IMR-90 (cell line): ENCODE measurements at regions not wholly inside any gene's neighbourhood (a gene's known extent, or its start where the extent isn't known, plus 50 kb on each side); places are given as distances from the start of the nearest gene placed in this dataset.

Experiments
- ATAC-seq: fragments of 200-7000 bp; cut with Tn5 transposase; 2 replicates; pipeline ENCODE4 v1.9.1; 2020; ENCODE audit warnings: low read depth, mild to moderate bottlenecking, moderate library complexity
- BruUV-seq: library from RNA; stranded (reverse); fragments of 400-500 nt; replicated peaks from 2 replicates; lab custom pipeline; 2021; lab: Mats Ljungman, UMichigan
- CTCF ChIA-PET: fragments of 300-600 bp; formaldehyde crosslinking; extraction: SDS; loops from one replicate; lab custom pipeline; 2021; ENCODE audit warnings: antibody characterized with exemption; lab: Yijun Ruan, JAX
- POLR2A ChIA-PET: fragments of 300-600 bp; sonication (Branson Sonifier 250); formaldehyde crosslinking; loops from one replicate; lab custom pipeline; 2022; ENCODE audit warnings: antibody characterized with exemption; ENCODE audit not compliant: unreplicated experiment; lab: Charles Lee
- DNase-seq: peaks from one replicate; pipeline ENCODE4 v3.0.0; 2013
- H2AFZ ChIP-seq: replicated peaks from 2 replicates; pipeline ENCODE3; 2013; ENCODE audit warnings: low read length, mild to moderate bottlenecking; ENCODE audit not compliant: poor library complexity
- H2AK5ac ChIP-seq: 2 replicates; pipeline ENCODE4 v1.6.1; 2013; ENCODE audit warnings: low read depth, low read length, inconsistent platforms
- H2AK9ac ChIP-seq: replicated peaks from 2 replicates; pipeline ENCODE3; 2013; ENCODE audit warnings: mild to moderate bottlenecking, low read depth, low read length, moderate library complexity; ENCODE audit not compliant: poor library complexity
- H2BK120ac ChIP-seq: 2 replicates; pipeline ENCODE4 v1.6.1; 2013; ENCODE audit warnings: low read depth, low read length, inconsistent platforms
- H2BK15ac ChIP-seq: 3 replicates; pipeline ENCODE4 v1.6.1; 2013; ENCODE audit warnings: low read depth, low read length, inconsistent platforms
- H2BK20ac ChIP-seq: 2 replicates; pipeline ENCODE4 v1.6.1; 2013; ENCODE audit warnings: low read depth, mild to moderate bottlenecking, inconsistent platforms, low read length, moderate library complexity
- H2BK5ac ChIP-seq: 2 replicates; pipeline ENCODE4 v1.6.1; 2013; ENCODE audit warnings: mild to moderate bottlenecking, low read depth, low read length, inconsistent platforms; ENCODE audit not compliant: poor library complexity, severe bottlenecking
- H3K14ac ChIP-seq: replicated peaks from 2 replicates; pipeline ENCODE4 v1.6.1; 2013; ENCODE audit warnings: low read depth, low read length, inconsistent platforms
- H3K18ac ChIP-seq: 2 replicates; pipeline ENCODE4 v1.6.1; 2013; ENCODE audit warnings: low read depth, low read length, control low read depth
- H3K23ac ChIP-seq: 2 replicates; pipeline ENCODE4 v1.6.1; 2013; ENCODE audit warnings: low read depth, low read length, inconsistent platforms
- H3K27ac ChIP-seq: 2 replicates; pipeline ENCODE4 v1.5.1; 2013; ENCODE audit warnings: mild to moderate bottlenecking, control low read depth, low read length; ENCODE audit not compliant: insufficient read depth
- H3K27me3 ChIP-seq: 2 replicates; pipeline ENCODE4 v1.6.1; 2013; ENCODE audit warnings: low read length; ENCODE audit not compliant: control insufficient read depth, insufficient read depth
- H3K36me3 ChIP-seq: 2 replicates; pipeline ENCODE4 v1.6.1; 2013; ENCODE audit warnings: low read length, mixed read lengths; ENCODE audit not compliant: control insufficient read depth, insufficient read depth
- H3K4ac ChIP-seq: 2 replicates; pipeline ENCODE4 v1.6.1; 2013; ENCODE audit warnings: low read depth, low read length, inconsistent platforms
- H3K4me1 ChIP-seq: 2 replicates; pipeline ENCODE4 v1.6.1; 2013; ENCODE audit warnings: low read length, mixed read lengths; ENCODE audit not compliant: control insufficient read depth, insufficient read depth
- H3K4me2 ChIP-seq: 2 replicates; pipeline ENCODE4 v1.6.1; 2013; ENCODE audit warnings: low read depth, mild to moderate bottlenecking, control low read depth, low read length, moderate library complexity
- H3K4me3 ChIP-seq: 2 replicates; pipeline ENCODE4 v1.5.1; 2013; ENCODE audit warnings: low read depth, mild to moderate bottlenecking, control low read depth, low read length, moderate library complexity; ENCODE audit not compliant: insufficient read depth
- H3K56ac ChIP-seq: 2 replicates; pipeline ENCODE4 v1.6.1; 2013; ENCODE audit warnings: low read length, inconsistent platforms; ENCODE audit not compliant: insufficient read depth; ENCODE audit errors: extremely low read depth
- H3K79me1 ChIP-seq, 2 experiments: 2 replicates each; pipeline ENCODE4 v1.6.1; 2013; ENCODE audit warnings: low read length in 2 of 2, inconsistent platforms in 1 of 2, low read depth in 1 of 2
- H3K9ac ChIP-seq: 2 replicates; pipeline ENCODE4 v1.6.1; 2013; ENCODE audit warnings: low read depth, low read length, control low read depth
- H3K9me1 ChIP-seq: 2 replicates; pipeline ENCODE4 v1.6.1; 2013; ENCODE audit warnings: low read length, inconsistent platforms; ENCODE audit not compliant: insufficient read depth
- H3K9me3 ChIP-seq: 2 replicates; pipeline ENCODE4 v1.6.1; 2013; ENCODE audit warnings: low read length; ENCODE audit not compliant: control insufficient read depth, insufficient read depth
- H4K20me1 ChIP-seq: 2 replicates; pipeline ENCODE4 v1.6.1; 2013; ENCODE audit warnings: low read length, inconsistent platforms; ENCODE audit not compliant: insufficient read depth
- H4K5ac ChIP-seq: 2 replicates; pipeline ENCODE4 v1.6.1; 2013; ENCODE audit warnings: mild to moderate bottlenecking, low read depth, low read length, control low read depth
- H4K8ac ChIP-seq, 2 experiments: 2 replicates each; pipeline ENCODE4 v1.6.1; 2013; ENCODE audit warnings: low read depth in 2 of 2, low read length in 2 of 2, control low read depth in 1 of 2, inconsistent platforms in 1 of 2
- H4K91ac ChIP-seq: 2 replicates; pipeline ENCODE4 v1.6.1; 2013; ENCODE audit warnings: low read depth, low read length, inconsistent platforms; ENCODE audit not compliant: insufficient read depth
- BHLHE40 ChIP-seq: fragments of 150-350 bp; IDR thresholded peaks from 2 replicates; pipeline ENCODE4 v1.6.1; 2016; ENCODE audit warnings: mild to moderate bottlenecking, low read depth, low read length
- MAFK ChIP-seq: IDR thresholded peaks from 2 replicates; pipeline ENCODE4 v1.6.1; 2012; ENCODE audit warnings: low read depth, low read length, improper control_type of control experiment
- RFX5 ChIP-seq: IDR thresholded peaks from 2 replicates; pipeline ENCODE4 v1.8.0; 2012; ENCODE audit warnings: low read depth, mild to moderate bottlenecking, low read length, moderate library complexity
- SMC3 ChIP-seq: fragments of 150-350 bp; IDR thresholded peaks from 2 replicates; pipeline ENCODE4 v1.6.1; 2016; ENCODE audit warnings: low read depth, mild to moderate bottlenecking, antibody characterized with exemption, low read length, moderate library complexity
- WGBS, 2 experiments: methylation state at CpG; one replicate each; pipeline versions ENCODE4 v1.1.5 to v1.1.7; 2013; ENCODE audit warnings: missing lambda C conversion rate in 2 of 2; ENCODE audit not compliant: insufficient read length in 1 of 2; ENCODE audit errors: extremely low coverage in 2 of 2; 5-methylcytosine and 5-hydroxymethylcytosine counted together
- dilution Hi-C: fragments of 300-500 bp; cut with HindIII; formaldehyde crosslinking; loops from one replicate; pipeline ENCODE4 v1.14.3; 2018; ENCODE audit warnings: low sequenced_read_pairs; ENCODE audit not compliant: unreplicated experiment
- in situ Hi-C: fragments of 300-500 bp; cut with MboI; formaldehyde crosslinking; loops from 3 replicates; pipeline ENCODE4 v1.14.3; 2019; ENCODE audit warnings: low sequenced_read_pairs, inconsistent platforms, mixed read lengths
- intact Hi-C: fragments of 100-400 bp; cut with micrococcal nuclease; formaldehyde crosslinking; loops from 2 replicates; pipeline ENCODE4 v1.10.0; 2022
- TF ChIP-seq, protein P1 (sequence below): fragments of 150-350 bp; IDR thresholded peaks from 2 replicates; pipeline ENCODE4 v1.6.1; 2017; ENCODE audit warnings: mild to moderate bottlenecking, antibody characterized with exemption, low read length, low read depth

DNA sequence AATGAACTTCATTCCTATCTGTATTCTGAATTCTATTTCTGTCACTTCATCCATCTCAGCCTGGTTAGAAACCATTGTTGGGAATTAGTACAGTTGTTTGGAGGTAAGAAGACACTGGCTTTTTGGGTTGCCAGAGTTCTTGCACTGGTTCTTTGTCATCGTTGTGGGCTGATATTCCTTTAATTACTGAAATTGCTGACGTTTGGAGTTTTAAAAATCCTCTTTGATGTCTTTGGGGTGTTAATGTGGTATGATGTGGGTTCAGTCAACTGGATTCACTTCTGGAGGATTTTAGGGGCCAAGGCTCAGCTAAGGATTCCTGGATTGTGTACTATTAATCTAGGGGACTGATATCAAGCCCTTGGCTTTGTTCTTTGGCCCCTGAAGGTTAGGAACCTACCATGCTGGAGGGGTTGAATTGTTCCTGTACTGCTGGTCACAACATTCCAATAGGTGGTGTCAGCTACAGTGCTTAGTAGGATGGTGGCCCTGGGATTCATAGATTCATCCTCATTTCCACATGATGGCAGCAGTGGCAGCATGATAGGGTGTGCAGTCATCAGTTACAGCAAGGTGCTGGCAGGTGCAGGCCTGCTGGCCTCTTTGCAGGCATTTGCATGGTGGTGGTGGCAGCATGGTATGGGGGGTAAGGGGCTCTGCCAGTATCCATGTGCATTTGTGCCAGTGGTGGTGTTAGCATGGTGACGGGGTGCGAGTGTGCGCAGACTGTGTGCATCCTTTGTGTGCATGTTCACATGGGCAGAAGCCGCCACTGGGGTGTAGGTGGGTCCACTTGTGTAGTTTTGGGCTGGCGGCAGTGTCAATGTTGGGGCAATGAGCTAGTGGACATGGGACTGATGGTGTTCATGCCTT lies 301.3 kb downstream of the TEX13C start:
- Histone ChIP-seq H4K91ac (no peak overlapping the region), H2BK5ac (no peak overlapping the region), H2BK20ac (no peak overlapping the region), H4K8ac (no peak overlapping the region), H3K9ac (no peak overlapping the region), H3K56ac (no peak overlapping the region), H3K4me1 (no peaks in the 10 kb centered on the region), H2AK5ac (no peak overlapping the region), H4K5ac (no peak overlapping the region), H3K4ac (no peak overlapping the region), H2BK15ac (no peak overlapping the region), H3K14ac (no peak overlapping the region), H3K4me2 (no peak overlapping the region), H2AFZ (no peak overlapping the region), H2BK120ac (no peak overlapping the region), H3K4me3 (no peak overlapping the region), H3K36me3 (no peaks in the 10 kb centered on the region), H3K27me3 (no peaks in the 10 kb centered on the region), H4K20me1 (no peaks in the 10 kb centered on the region), H3K18ac (no peak overlapping the region), H3K23ac (no peak overlapping the region), H3K27ac (no peak overlapping the region), H3K79me1 (no peaks in the 10 kb centered on the region), H3K9me1 (no peaks in the 10 kb centered on the region), H2AK9ac (no peak overlapping the region), H3K9me3 (peaks cover 2% of the 10 kb centered on the region; the same call in 1 of the 2 replicates)
- ATAC-seq (no peak), DNase-seq (no peak)
- 87% methylated on average over 5 of the region's 7 CpGs; no CpG with 5 or more reads in 1 of the 2 experiments for WGBS, 2 experiments
- in situ Hi-C loops (no loop called here), intact Hi-C loops (no loop called here), dilution Hi-C loops (no loop called here)
- no TSS peak for BruUV-seq
- ChIA-PET POLR2A (no interaction called here), CTCF (no interaction called here)
- peak; percentile 75 for TF ChIP-seq MAFK
- TF ChIP-seq BHLHE40: no peak
- TF ChIP-seq, protein P1, sequence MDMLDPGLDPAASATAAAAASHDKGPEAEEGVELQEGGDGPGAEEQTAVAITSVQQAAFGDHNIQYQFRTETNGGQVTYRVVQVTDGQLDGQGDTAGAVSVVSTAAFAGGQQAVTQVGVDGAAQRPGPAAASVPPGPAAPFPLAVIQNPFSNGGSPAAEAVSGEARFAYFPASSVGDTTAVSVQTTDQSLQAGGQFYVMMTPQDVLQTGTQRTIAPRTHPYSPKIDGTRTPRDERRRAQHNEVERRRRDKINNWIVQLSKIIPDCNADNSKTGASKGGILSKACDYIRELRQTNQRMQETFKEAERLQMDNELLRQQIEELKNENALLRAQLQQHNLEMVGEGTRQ: no peak
- no peak for TF ChIP-seq RFX5
- TF ChIP-seq SMC3: no peak
